CD4-positive, alpha-beta T cell treated with Interleukin-17A for 1 hour (primary cell): ENCODE measurements at regions not wholly inside any gene's neighbourhood (a gene's known extent, or its start where the extent isn't known, plus 50 kb on each side); places are given as distances from the start of the nearest gene placed in this dataset.
"Not testable (repeated sequence)": the region's sequence is repeated elsewhere in the genome, so short reads cannot be mapped to it uniquely, and the experiment has no call there.

Experiments
- DNase-seq: peaks from one replicate; pipeline ENCODE4 v3.0.0-alpha.2; 2020

- not testable (repeated sequence) for DNase-seq
These were observed 132.4 kb downstream of the TNFRSF13B start for GRCh38 chr17:16839242-16840175.

DNA sequence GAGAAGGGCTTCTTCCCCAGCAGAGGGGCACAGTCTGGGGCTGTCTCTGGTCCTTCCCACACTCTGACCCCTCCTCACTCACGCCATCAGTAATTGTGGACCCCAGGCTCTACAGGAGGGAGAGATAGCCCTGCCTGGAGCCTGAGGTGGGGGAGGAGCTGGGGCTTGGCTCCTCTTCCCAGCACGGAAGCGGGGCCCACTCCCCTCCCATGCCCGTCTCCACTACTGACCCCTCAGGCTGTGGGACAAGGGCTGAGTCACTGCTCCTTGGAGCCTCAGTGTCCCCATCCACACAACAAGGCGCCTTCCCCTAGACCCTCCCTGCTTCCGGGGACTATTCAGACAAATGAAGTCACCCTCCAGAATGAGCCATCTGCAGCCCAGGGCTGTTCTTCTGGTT is 133.1 kb downstream of the TNFRSF13B start:
- not testable (repeated sequence) for DNase-seq

- DNase-seq: not testable (repeated sequence)
These were observed 133.6 kb downstream of the TNFRSF13B start for GRCh38 chr17:16838287-16838686.

GRCh38 chr17:16837468-16838266 is 134.3 kb downstream of the TNFRSF13B start:
- DNase-seq: not testable (repeated sequence)

DNA sequence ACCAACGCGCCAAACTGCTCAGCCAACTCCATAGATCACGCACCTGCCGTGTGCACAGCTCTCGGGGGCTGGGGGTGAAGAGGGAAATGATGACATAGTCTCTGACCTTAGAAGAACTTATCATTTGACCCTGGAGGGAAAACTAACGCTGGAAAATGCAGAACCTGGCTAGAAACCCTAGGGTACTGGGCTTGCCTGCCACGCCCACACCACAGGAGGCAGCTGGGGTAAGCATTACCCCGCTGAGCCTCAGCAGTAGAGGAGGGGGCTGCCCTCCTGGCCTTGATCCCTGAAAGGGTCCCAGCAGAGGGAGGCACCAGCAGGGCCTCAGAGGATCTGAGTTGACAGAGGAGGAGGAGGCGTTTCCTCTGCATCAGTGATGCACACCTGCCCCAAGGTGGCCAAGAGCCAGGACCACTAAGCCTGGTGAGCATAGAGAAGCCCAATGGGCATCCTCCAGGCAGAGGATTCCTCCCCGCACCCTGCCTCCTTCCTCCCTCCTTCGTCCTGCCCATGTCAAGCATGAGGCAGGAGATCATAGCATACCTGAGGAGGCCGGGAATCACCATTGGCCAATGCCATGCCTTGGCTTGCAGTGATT is 135.5 kb downstream of the TNFRSF13B start:
- DNase-seq: not testable (repeated sequence)

DNA sequence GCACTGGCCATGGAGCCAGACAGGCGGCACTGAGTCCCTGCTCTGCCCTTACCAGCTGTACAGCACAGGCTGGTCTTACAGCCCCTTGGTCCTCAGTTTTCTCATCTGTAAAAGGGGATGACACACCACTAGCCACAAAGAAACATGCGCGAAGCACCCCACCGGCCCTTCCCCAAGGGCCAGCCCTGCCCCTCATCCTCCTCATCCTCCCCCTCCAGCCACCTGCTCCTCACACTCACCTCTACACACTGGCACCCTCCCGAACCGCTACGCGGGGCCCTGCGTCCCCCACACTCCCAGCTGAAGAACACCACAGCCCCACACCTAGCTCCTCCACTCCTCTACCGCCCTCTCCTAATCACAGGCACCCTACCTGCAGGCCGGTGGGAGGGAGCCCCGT is 138.4 kb downstream of the TNFRSF13B start:
- not testable (repeated sequence) for DNase-seq

- not testable (repeated sequence) for DNase-seq
These were observed 139.1 kb downstream of the TNFRSF13B start for GRCh38 chr17:16832853-16833252.

DNA sequence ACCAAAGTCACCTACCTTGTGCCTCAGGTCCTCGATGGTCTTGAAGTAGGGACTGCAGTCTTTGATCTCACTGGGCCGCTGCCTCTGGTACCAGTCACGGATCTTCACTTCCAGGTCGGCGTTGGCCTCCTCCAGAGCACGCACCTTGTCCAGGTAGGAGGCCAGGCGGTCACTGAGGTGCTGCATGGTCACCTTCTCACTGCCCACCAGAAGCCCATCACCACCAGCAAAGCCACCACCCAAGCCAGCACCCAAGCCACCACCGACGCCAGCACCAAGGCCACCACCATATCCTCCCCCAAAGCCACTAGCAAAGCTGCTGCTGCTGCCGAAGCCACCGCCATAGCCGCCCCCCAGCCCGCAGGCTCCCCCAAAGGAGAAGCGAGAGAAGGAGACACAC is 139.7 kb downstream of the TNFRSF13B start:
- not testable (repeated sequence) for DNase-seq

DNA sequence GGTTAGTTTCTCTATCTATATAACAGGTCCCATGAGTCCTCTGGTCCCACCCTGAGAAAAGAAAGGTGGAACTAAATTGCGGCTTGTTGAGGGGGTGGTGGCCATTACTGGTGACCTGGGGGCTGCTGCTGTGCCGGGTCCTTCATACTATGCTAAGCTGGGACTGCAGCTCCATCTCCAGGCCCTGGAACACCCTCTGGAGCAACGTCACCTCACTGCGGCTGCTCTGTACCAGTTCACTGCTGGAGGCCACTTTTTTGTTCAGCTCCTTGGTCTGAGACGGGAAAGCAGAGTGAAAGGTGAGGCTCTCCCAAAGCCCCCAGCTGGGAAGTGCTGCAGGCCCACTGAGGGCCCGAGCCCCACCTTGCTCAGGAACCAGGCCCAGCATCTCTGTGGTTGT is 140.7 kb downstream of the CCDC144A start:
- not testable (repeated sequence) for DNase-seq

GRCh38 chr17:16830219-16830618 is 140.2 kb downstream of the CCDC144A start:
- DNase-seq: not testable (repeated sequence)
